H1 (cell line): ENCODE measurements at regions not wholly inside any gene's neighbourhood (a gene's known extent, or its start where the extent isn't known, plus 50 kb on each side); places are given as distances from the start of the nearest gene placed in this dataset.

ENCODE experiments used
- CTCF ChIA-PET: fragments of 300-600 bp; sonication (Branson Sonifier 250); formaldehyde crosslinking; loops from one replicate; lab custom pipeline; 2021; ENCODE audit not compliant: partially characterized antibody; lab: Charles Lee
- POLR2A ChIA-PET: fragments of 300-600 bp; sonication (Branson Sonifier 250); formaldehyde crosslinking; loops from one replicate; lab custom pipeline; 2021; ENCODE audit warnings: inconsistent platforms; ENCODE audit not compliant: partially characterized antibody; lab: Charles Lee
- DNase-seq, 2 experiments: peaks; one replicate each; pipeline versions ENCODE4 v3.0.0 to v3.0.0-alpha.2; 2010 to 2022; ENCODE audit warnings: low spot score in 2 of 2, low read depth in 1 of 2, mixed read lengths in 1 of 2
- FAIRE-seq: peaks from 2 replicates; lab custom pipeline; 2011; peaks lifted over from hg19 to GRCh38; lab: Jason Lieb, UNC
- H2AFZ ChIP-seq: 2 replicates; pipeline ENCODE4 v1.8.1; 2012; ENCODE audit warnings: low read length, inconsistent platforms
- H2AK5ac ChIP-seq: 2 replicates; pipeline ENCODE4 v1.6.1; 2013; ENCODE audit warnings: low read depth, low read length
- H2BK120ac ChIP-seq: replicated peaks from 2 replicates; pipeline ENCODE3; 2013; ENCODE audit warnings: low read depth, low read length, inconsistent platforms
- H2BK12ac ChIP-seq: 2 replicates; pipeline ENCODE4 v1.6.1; 2013; ENCODE audit warnings: low read depth, low read length
- H2BK15ac ChIP-seq: 2 replicates; pipeline ENCODE4 v1.6.1; 2013; ENCODE audit warnings: low read length
- H2BK20ac ChIP-seq: 2 replicates; pipeline ENCODE4 v1.6.1; 2013; ENCODE audit warnings: low read length
- H2BK5ac ChIP-seq: 2 replicates; pipeline ENCODE4 v1.6.1; 2013; ENCODE audit warnings: low read depth, low read length
- H3K14ac ChIP-seq: 2 replicates; pipeline ENCODE4 v1.6.1; 2013; ENCODE audit warnings: inconsistent platforms; ENCODE audit not compliant: insufficient read length
- H3K18ac ChIP-seq: 2 replicates; pipeline ENCODE4 v1.6.1; 2013; ENCODE audit warnings: low read length; ENCODE audit errors: extremely low read depth
- H3K23ac ChIP-seq: 2 replicates; pipeline ENCODE4 v1.6.1; 2013; ENCODE audit warnings: inconsistent platforms; ENCODE audit not compliant: insufficient read length
- H3K23me2 ChIP-seq: 2 replicates; pipeline ENCODE4 v1.6.1; 2013; ENCODE audit warnings: low read depth, low read length
- H3K27ac ChIP-seq: 2 replicates; pipeline ENCODE4 v1.6.1; 2011; ENCODE audit warnings: low read depth, low read length, inconsistent platforms
- H3K27me3 ChIP-seq, 4 experiments: replicated peaks in 1 of 4; 1 replicate in 1 of 4; 2 replicates in 3 of 4; pipeline versions ENCODE4 v1.6.1 to v1.8.1; 2011 to 2013; ENCODE audit warnings: low read length in 3 of 4, mild to moderate bottlenecking in 3 of 4, inconsistent platforms in 2 of 4, mixed read lengths in 2 of 4, moderate library complexity in 1 of 4; ENCODE audit not compliant: control insufficient read depth in 3 of 4, insufficient read depth in 3 of 4; ENCODE audit errors: extremely low read depth in 1 of 4
- H3K36me3 ChIP-seq, 4 experiments: 2 replicates each; pipeline versions ENCODE4 v1.6.1 to v1.8.1; 2011 to 2013; ENCODE audit warnings: mild to moderate bottlenecking in 4 of 4, low read length in 3 of 4, moderate library complexity in 2 of 4, control low read depth in 1 of 4, inconsistent platforms in 1 of 4; ENCODE audit not compliant: insufficient read depth in 4 of 4, control insufficient read depth in 2 of 4
- H3K4ac ChIP-seq: replicated peaks from 2 replicates; pipeline ENCODE3; 2013; ENCODE audit warnings: low read length, low read depth, mixed read lengths, inconsistent platforms; ENCODE audit not compliant: insufficient read length
- H3K4me1 ChIP-seq, 4 experiments: replicated peaks in 1 of 4; 1 replicate in 1 of 4; 2 replicates in 3 of 4; pipeline versions ENCODE4 v1.6.1 to v1.8.1; 2011 to 2013; ENCODE audit warnings: low read length in 3 of 4, inconsistent platforms in 2 of 4, mixed read lengths in 1 of 4; ENCODE audit not compliant: insufficient read depth in 4 of 4, control insufficient read depth in 3 of 4
- H3K4me2 ChIP-seq, 2 experiments: 2 replicates each; pipeline versions ENCODE4 v1.6.1 to v1.8.1; 2011 to 2013; ENCODE audit warnings: low read depth in 2 of 2, low read length in 2 of 2, control low read depth in 1 of 2, inconsistent platforms in 1 of 2, mild to moderate bottlenecking in 1 of 2; ENCODE audit not compliant: insufficient read depth in 1 of 2
- H3K4me3 ChIP-seq, 4 experiments: fragments of 200-600, 300-600 bp in 1 of 4; sonication (generic), shearing (Covaris generic), sonication (Bioruptor Twin) in 1 of 4; 2 replicates each; pipeline versions ENCODE4 v1.5.1 to v1.8.1; 2011 to 2016; ENCODE audit warnings: low read length in 4 of 4, low read depth in 3 of 4, control low read depth in 2 of 4, inconsistent platforms in 2 of 4, mild to moderate bottlenecking in 2 of 4, mixed read lengths in 1 of 4, moderate library complexity in 1 of 4; ENCODE audit not compliant: insufficient read depth in 2 of 4; ENCODE audit errors: extremely low read depth in 1 of 4
- H3K56ac ChIP-seq: replicated peaks from 2 replicates; pipeline ENCODE3; 2013; ENCODE audit warnings: low read depth, mild to moderate bottlenecking, mixed read lengths, low read length, inconsistent platforms; ENCODE audit not compliant: insufficient read length
- H3K79me1 ChIP-seq: 2 replicates; pipeline ENCODE4 v1.6.1; 2013; ENCODE audit warnings: low read depth, low read length, control low read depth
- H3K79me2 ChIP-seq, 2 experiments: 2 replicates each; pipeline versions ENCODE4 v1.6.1 to v1.8.1; 2012 to 2013; ENCODE audit warnings: low read length in 2 of 2, mild to moderate bottlenecking in 2 of 2, inconsistent platforms in 1 of 2; ENCODE audit not compliant: insufficient read depth in 2 of 2, control insufficient read depth in 1 of 2
- H3K9ac ChIP-seq, 4 experiments: replicated peaks in 1 of 4; 1 replicate in 1 of 4; 2 replicates in 3 of 4; pipeline versions ENCODE4 v1.6.1 to v1.8.1; 2011 to 2013; ENCODE audit warnings: low read depth in 3 of 4, low read length in 3 of 4, control low read depth in 2 of 4, mild to moderate bottlenecking in 2 of 4, moderate library complexity in 2 of 4, inconsistent platforms in 1 of 4; ENCODE audit errors: extremely low read depth in 1 of 4
- H3K9me3 ChIP-seq, 2 experiments: 2 replicates each; pipeline versions ENCODE4 v1.6.1 to v1.8.1; 2012 to 2013; ENCODE audit warnings: mild to moderate bottlenecking in 2 of 2, moderate library complexity in 2 of 2, control low read depth in 1 of 2, inconsistent platforms in 1 of 2, low read depth in 1 of 2, low read length in 1 of 2, mixed read lengths in 1 of 2; ENCODE audit not compliant: insufficient read depth in 2 of 2
- H4K20me1 ChIP-seq, 2 experiments: replicated peaks in 1 of 2; 2 replicates each; pipeline versions ENCODE3 to v1.8.1; 2011 to 2013; ENCODE audit warnings: inconsistent platforms in 2 of 2, low read length in 2 of 2, mild to moderate bottlenecking in 1 of 2; ENCODE audit not compliant: insufficient read depth in 2 of 2, control insufficient read depth in 1 of 2
- H4K5ac ChIP-seq: 2 replicates; pipeline ENCODE4 v1.6.1; 2013; ENCODE audit warnings: low read length, low read depth, mixed read lengths, inconsistent platforms; ENCODE audit not compliant: insufficient read length
- H4K8ac ChIP-seq: 2 replicates; pipeline ENCODE4 v1.8.0; 2013; ENCODE audit warnings: mild to moderate bottlenecking, moderate library complexity, low read length, inconsistent platforms; ENCODE audit not compliant: insufficient read depth; ENCODE audit errors: extremely low read depth
- H4K91ac ChIP-seq: replicated peaks from 2 replicates; pipeline ENCODE3; 2013; ENCODE audit warnings: low read length, mixed read lengths, inconsistent platforms; ENCODE audit not compliant: insufficient read length
- CEBPB ChIP-seq: IDR thresholded peaks from 2 replicates; pipeline ENCODE4 v1.6.1; 2012; ENCODE audit warnings: low read depth, low read length
- EGR1 ChIP-seq: IDR thresholded peaks from 2 replicates; pipeline ENCODE4 v1.6.1; 2011; ENCODE audit warnings: low read depth, low read length, borderline replicate concordance
- WGBS, 2 experiments: shearing (Covaris generic) in 1 of 2; methylation state at CpG; one replicate each; pipeline versions ENCODE4 v1.1.6 to v1.1.7; 2013 to 2015; ENCODE audit warnings: low lambda C conversion rate in 2 of 2, mixed read lengths in 2 of 2, inconsistent platforms in 1 of 2, low coverage in 1 of 2, missing lambda C conversion rate in 1 of 2; ENCODE audit not compliant: insufficient replicate concordance in 2 of 2, insufficient coverage in 1 of 2, insufficient read length in 1 of 2; ENCODE audit errors: extremely low coverage in 1 of 2, missing lambda C conversion rate in 1 of 2; 5-methylcytosine and 5-hydroxymethylcytosine counted together

GRCh38 chr5:60243713-60244112 is 350.2 kb upstream of the PDE4D start:
- no peaks in the 10 kb centered on the region for H3K9me3 ChIP-seq
- H3K23ac ChIP-seq: no peak overlapping the region
- no peaks in the 10 kb centered on the region for H4K20me1 ChIP-seq
- no peak overlapping the region for H2BK12ac ChIP-seq
- no peak overlapping the region for H3K4ac ChIP-seq
- H2BK120ac ChIP-seq: no peak overlapping the region
- no peak overlapping the region for H2BK5ac ChIP-seq
- no peak overlapping the region for H4K5ac ChIP-seq
- H4K8ac ChIP-seq: no peak overlapping the region
- H3K4me1 ChIP-seq: no peaks in the 10 kb centered on the region
- H2BK20ac ChIP-seq: no peak overlapping the region
- no peak overlapping the region for H3K18ac ChIP-seq
- no peak overlapping the region for H3K56ac ChIP-seq
- ChIA-PET POLR2A (no interaction called here), CTCF (no interaction called here)
- H3K79me1 ChIP-seq: no peaks in the 10 kb centered on the region
- H4K91ac ChIP-seq: no peak overlapping the region
- no peaks in the 10 kb centered on the region for H3K23me2 ChIP-seq
- H2AK5ac ChIP-seq: no peak overlapping the region
- no peak overlapping the region for H3K27ac ChIP-seq
- no peak overlapping the region for H3K4me3 ChIP-seq
- DNase-seq: no peak
- H2BK15ac ChIP-seq: no peak overlapping the region
- H3K27me3 ChIP-seq: no peaks in the 10 kb centered on the region
- no peak overlapping the region for H3K14ac ChIP-seq
- FAIRE-seq: no peak
- no peaks in the 10 kb centered on the region for H3K79me2 ChIP-seq
- no peak overlapping the region for H2AFZ ChIP-seq
- H3K36me3 ChIP-seq: no peaks in the 10 kb centered on the region
- no peak overlapping the region for H3K9ac ChIP-seq
- 78% methylated on average over 1 of the region's 1 CpG; no CpG with 5 or more reads in 1 of the 2 experiments for WGBS, 2 experiments
- no peak overlapping the region for H3K4me2 ChIP-seq
- TF ChIP-seq EGR1 (no peak), CEBPB (no peak)
